GM18861 (cell line): ENCODE measurements at regions not wholly inside any gene's neighbourhood (a gene's known extent, or its start where the extent isn't known, plus 50 kb on each side); places are given as distances from the start of the nearest gene placed in this dataset.
"Not testable (repeated sequence)": the region's sequence is repeated elsewhere in the genome, so short reads cannot be mapped to it uniquely, and the experiment has no call there.

Experiments used
- ATAC-seq: cut with Tn5 transposase; IDR thresholded peaks from one replicate; pipeline ENCODE4 v1.9.1; 2021; ENCODE audit not compliant: unreplicated experiment

- no peak for ATAC-seq
These were observed 159.9 kb downstream of the CYB561 start for GRCh38 chr17:63286254-63286653.

GRCh38 chr17:63287006-63287405 is 159.1 kb downstream of the CYB561 start:
- not testable (repeated sequence) for ATAC-seq

- no peak for ATAC-seq
These were observed 156.2 kb downstream of the CYB561 start for GRCh38 chr17:63289931-63290330.

GRCh38 chr17:63290351-63290750 is 155.8 kb downstream of the CYB561 start:
- no peak for ATAC-seq

GRCh38 chr17:63290784-63291183 is 155.3 kb downstream of the CYB561 start:
- no peak for ATAC-seq

- ATAC-seq, result no peak
These were observed 154.8 kb downstream of the CYB561 start for GRCh38 chr17:63291258-63291657.

GRCh38 chr17:63292421-63292820 is 153.7 kb downstream of the CYB561 start:
- ATAC-seq, result no peak

- no peak for ATAC-seq
These were observed 152.6 kb downstream of the CYB561 start for GRCh38 chr17:63293323-63294075.

GRCh38 chr17:63294776-63295175 is 151.3 kb downstream of the CYB561 start:
- no peak for ATAC-seq

GRCh38 chr17:63295288-63295687 is 150.8 kb downstream of the CYB561 start:
- ATAC-seq, result no peak

- no peak for ATAC-seq
These were observed 150.1 kb downstream of the CYB561 start for GRCh38 chr17:63295839-63296590.

GRCh38 chr17:63298916-63299315 is 147.2 kb downstream of the CYB561 start:
- ATAC-seq, result not testable (repeated sequence)

GRCh38 chr17:63304704-63305261 is 141.3 kb downstream of the CYB561 start:
- no peak for ATAC-seq

- no peak for ATAC-seq
These were observed 140.2 kb downstream of the CYB561 start for GRCh38 chr17:63305857-63306256.

GRCh38 chr17:63306855-63307254 is 139.3 kb downstream of the CYB561 start:
- ATAC-seq, result no peak

- ATAC-seq, result no peak
These were observed 137.8 kb downstream of the CYB561 start for GRCh38 chr17:63308272-63308671.

GRCh38 chr17:63309021-63309420 is 137.1 kb downstream of the CYB561 start:
- no peak for ATAC-seq

GRCh38 chr17:63311416-63311937 is 134.6 kb downstream of the CYB561 start:
- ATAC-seq, result no peak

GRCh38 chr17:63314761-63315160 is 131.3 kb downstream of the CYB561 start:
- ATAC-seq, result no peak

- no peak for ATAC-seq
These were observed 130.0 kb downstream of the CYB561 start for GRCh38 chr17:63316100-63316499.

- no peak for ATAC-seq
These were observed 128.8 kb downstream of the CYB561 start for GRCh38 chr17:63317166-63317840.
